ENCODE measurements at regions not wholly inside any gene's neighbourhood (a gene's known extent, or its start where the extent isn't known, plus 50 kb on each side); places are given as distances from the start of the nearest gene placed in this dataset.

- TF ChIP-seq CTCF (IDR thresholded peaks at IDR 0.05) (no peak), POLR2A (IDR thresholded peaks at IDR 0.05) (no peak), POLR2AphosphoS5 (IDR thresholded peaks at IDR 0.05) (no peak)
Observed at GRCh38 chr9:134985451-134985850, 67.7 kb upstream of the FCN1 start.
